ENCODE measurements at regions not wholly inside any gene's neighbourhood (a gene's known extent, or its start where the extent isn't known, plus 50 kb on each side); places are given as distances from the start of the nearest gene placed in this dataset.

- no peak for TF ChIP-seq CTCF (conservative IDR thresholded peaks at IDR 0.05; ENCODE audit: low read length)
- TF ChIP-seq EZH2phosphoT487 (IDR thresholded peaks at IDR 0.05; ENCODE audit: borderline replicate concordance), result no peak
These were observed 125.8 kb upstream of the STT3B start for GRCh38 chr3:31406896-31407295.

Data from Loucy (cell line).